ENCODE measurements at regions not wholly inside any gene's neighbourhood (a gene's known extent, or its start where the extent isn't known, plus 50 kb on each side); places are given as distances from the start of the nearest gene placed in this dataset.

GRCh38 chr12:118734266-118734665 is 247.1 kb upstream of the SRRM4 start:
- in situ Hi-C loops (cut with MboI; ENCODE audit: low pct_unique_long_range_greater_than_20kb, low sequenced_read_pairs, unreplicated experiment) = no loop called here
- no peak for TF ChIP-seq CTCF (IDR thresholded peaks at IDR 0.05; ENCODE audit: extremely low read depth, insufficient read depth, missing control alignments)
- no peak for DNase-seq (ENCODE audit: low spot score)

GRCh38 chr12:118737985-118738540 is 243.3 kb upstream of the SRRM4 start:
- no peak for TF ChIP-seq CTCF (IDR thresholded peaks at IDR 0.05; ENCODE audit: extremely low read depth, insufficient read depth, missing control alignments)
- in situ Hi-C loops (cut with MboI; ENCODE audit: low pct_unique_long_range_greater_than_20kb, low sequenced_read_pairs, unreplicated experiment) = no loop called here

GRCh38 chr12:118741194-118741593 is 240.1 kb upstream of the SRRM4 start:
- no peak for TF ChIP-seq CTCF (IDR thresholded peaks at IDR 0.05; ENCODE audit: extremely low read depth, insufficient read depth, missing control alignments)
- in situ Hi-C loops (cut with MboI; ENCODE audit: low pct_unique_long_range_greater_than_20kb, low sequenced_read_pairs, unreplicated experiment) = no loop called here

More at GRCh38 chr12:118737985-118738540, 243.3 kb upstream of the SRRM4 start:
- no peak for DNase-seq (ENCODE audit: low spot score)

GRCh38 chr12:118742431-118742830 is 238.9 kb upstream of the SRRM4 start:
- no peak for DNase-seq (ENCODE audit: low spot score)
- in situ Hi-C loops (cut with MboI; ENCODE audit: low pct_unique_long_range_greater_than_20kb, low sequenced_read_pairs, unreplicated experiment) = no loop called here
- no peak for TF ChIP-seq CTCF (IDR thresholded peaks at IDR 0.05; ENCODE audit: extremely low read depth, insufficient read depth, missing control alignments)

More at GRCh38 chr12:118741194-118741593, 240.1 kb upstream of the SRRM4 start:
- no peak for DNase-seq (ENCODE audit: low spot score)

- in situ Hi-C loops (cut with MboI; ENCODE audit: low pct_unique_long_range_greater_than_20kb, low sequenced_read_pairs, unreplicated experiment) = no loop called here
- no peak for DNase-seq (ENCODE audit: low spot score)
- TF ChIP-seq CTCF (IDR thresholded peaks at IDR 0.05; ENCODE audit: extremely low read depth, insufficient read depth, missing control alignments) = no peak
Measured at GRCh38 chr12:118743896-118744700, 237.2 kb upstream of the SRRM4 start.

- no peak for TF ChIP-seq CTCF (IDR thresholded peaks at IDR 0.05; ENCODE audit: extremely low read depth, insufficient read depth, missing control alignments)
- DNase-seq (ENCODE audit: low spot score) = no peak
- in situ Hi-C loops (cut with MboI; ENCODE audit: low pct_unique_long_range_greater_than_20kb, low sequenced_read_pairs, unreplicated experiment) = no loop called here
Measured at GRCh38 chr12:118746176-118746575, 235.2 kb upstream of the SRRM4 start.

Measured in GM13977 (cell line).